ENCODE measurements at regions not wholly inside any gene's neighbourhood (a gene's known extent, or its start where the extent isn't known, plus 50 kb on each side); places are given as distances from the start of the nearest gene placed in this dataset.

GRCh38 chr5:107154593-107154992 lies 516.1 kb downstream of the EFNA5 start:
- no peak for DNase-seq (ENCODE audit: extremely low read depth in 1 of 2, low read depth in 1 of 2)

GRCh38 chr5:107153283-107153682 lies 517.5 kb downstream of the EFNA5 start:
- no peak for DNase-seq (ENCODE audit: extremely low read depth in 1 of 2, low read depth in 1 of 2)

DNA sequence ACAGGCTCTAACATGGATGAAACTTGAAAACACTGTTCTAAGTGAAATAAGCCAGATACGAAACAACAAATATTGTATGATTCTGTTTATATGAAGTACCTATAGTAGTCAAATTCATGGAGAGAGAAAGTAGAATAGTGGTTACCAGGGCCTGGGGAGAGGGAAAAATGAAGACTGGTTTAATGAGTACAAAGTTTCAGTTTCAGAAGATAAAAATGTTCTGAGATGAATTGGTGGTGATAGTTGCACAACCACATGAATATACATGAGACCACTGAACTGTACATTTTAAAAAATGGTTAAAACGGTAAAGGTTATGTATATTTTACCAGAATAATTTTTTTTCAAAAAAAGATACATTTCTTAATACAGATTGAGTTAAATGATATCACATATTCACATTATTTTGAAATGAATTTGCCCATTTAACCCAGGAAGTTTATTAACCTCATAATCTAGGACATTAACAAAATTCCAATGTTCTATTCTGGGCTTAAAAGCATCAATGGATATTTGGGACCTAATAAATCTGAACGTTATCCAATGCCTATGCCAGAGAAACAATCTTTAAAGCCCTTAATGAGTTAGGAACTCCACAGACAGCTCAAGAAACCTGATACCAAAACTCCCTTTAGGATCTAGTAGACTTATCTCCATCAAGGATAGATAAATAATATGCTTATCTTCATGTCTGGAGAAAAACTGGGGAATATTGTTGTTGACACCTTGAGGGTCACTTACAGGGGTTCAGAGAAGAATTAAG lies 521.3 kb downstream of the EFNA5 start:
- DNase-seq (ENCODE audit: extremely low read depth in 1 of 2, low read depth in 1 of 2): no peak

GRCh38 chr5:107147589-107147988 lies 523.1 kb downstream of the EFNA5 start:
- no peak for DNase-seq (ENCODE audit: extremely low read depth in 1 of 2, low read depth in 1 of 2)

- DNase-seq (ENCODE audit: extremely low read depth in 1 of 2, low read depth in 1 of 2): no peak
These were observed 523.8 kb downstream of the EFNA5 start for GRCh38 chr5:107146901-107147300.

GRCh38 chr5:107135391-107135790 lies 535.3 kb downstream of the EFNA5 start:
- no peak for DNase-seq (ENCODE audit: extremely low read depth in 1 of 2, low read depth in 1 of 2)

DNA sequence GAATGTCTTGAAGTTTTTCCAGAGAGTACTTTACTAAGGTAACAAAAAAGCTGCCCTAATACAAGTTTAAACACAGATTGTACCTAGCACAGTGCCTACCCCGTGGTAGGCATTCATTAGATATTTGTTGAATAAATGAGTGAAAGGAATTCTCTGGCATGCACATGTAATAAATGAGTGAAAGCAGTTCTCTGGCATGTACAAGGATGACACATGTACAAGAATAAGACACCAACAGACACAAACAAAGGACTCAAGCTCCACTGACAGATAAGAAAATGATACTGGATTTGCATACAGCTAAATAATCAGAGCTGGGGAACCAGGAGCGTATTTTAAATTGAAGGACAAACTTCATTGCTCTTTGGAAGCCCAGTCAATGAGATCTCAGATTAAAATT lies 535.8 kb downstream of the EFNA5 start:
- DNase-seq (ENCODE audit: extremely low read depth in 1 of 2, low read depth in 1 of 2): no peak

GRCh38 chr5:107129051-107129450 lies 541.7 kb downstream of the EFNA5 start:
- no peak for DNase-seq (ENCODE audit: extremely low read depth in 1 of 2, low read depth in 1 of 2)

DNA sequence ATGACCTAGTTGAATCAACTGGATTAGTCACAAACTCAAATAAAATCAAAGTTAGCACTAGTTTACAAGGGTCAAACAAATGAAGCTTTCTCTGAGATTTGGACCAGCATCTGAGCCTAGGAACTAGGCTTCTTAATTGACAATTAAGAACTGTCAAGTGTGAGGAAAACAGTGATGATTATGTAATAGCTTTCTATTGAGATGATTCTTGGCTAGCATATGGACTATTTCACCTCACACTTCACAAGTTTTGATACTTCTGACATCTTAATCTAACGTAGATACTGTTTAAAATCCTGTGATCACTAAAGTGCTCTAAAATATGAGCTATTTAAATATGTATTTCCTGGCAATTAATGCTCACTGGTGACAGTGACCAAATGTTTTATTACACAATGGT lies 542.9 kb downstream of the EFNA5 start:
- no peak for DNase-seq (ENCODE audit: extremely low read depth in 1 of 2, low read depth in 1 of 2)

DNA sequence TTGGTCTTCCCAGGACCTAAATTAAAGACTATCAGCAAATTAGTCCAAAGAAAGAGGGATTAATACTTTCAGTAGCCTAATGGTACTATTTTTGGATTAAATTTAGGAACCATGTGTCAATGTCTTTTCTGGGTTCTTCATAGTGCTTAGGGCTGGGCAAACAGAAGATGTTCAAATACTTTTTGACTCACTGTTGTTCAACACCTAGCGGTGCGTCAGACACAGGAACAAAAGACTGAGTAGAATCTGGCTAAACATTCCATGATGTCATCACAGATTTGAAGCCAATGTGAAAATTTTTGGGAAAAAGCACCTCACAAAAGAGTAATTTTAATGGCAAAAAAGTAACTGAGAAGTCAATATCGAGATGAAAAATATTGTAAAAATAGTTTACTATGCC lies 544.4 kb downstream of the EFNA5 start:
- no peak for DNase-seq (ENCODE audit: extremely low read depth in 1 of 2, low read depth in 1 of 2)

- DNase-seq (ENCODE audit: extremely low read depth in 1 of 2, low read depth in 1 of 2): no peak
These were observed 546.4 kb downstream of the EFNA5 start for GRCh38 chr5:107124376-107124775.

DNA sequence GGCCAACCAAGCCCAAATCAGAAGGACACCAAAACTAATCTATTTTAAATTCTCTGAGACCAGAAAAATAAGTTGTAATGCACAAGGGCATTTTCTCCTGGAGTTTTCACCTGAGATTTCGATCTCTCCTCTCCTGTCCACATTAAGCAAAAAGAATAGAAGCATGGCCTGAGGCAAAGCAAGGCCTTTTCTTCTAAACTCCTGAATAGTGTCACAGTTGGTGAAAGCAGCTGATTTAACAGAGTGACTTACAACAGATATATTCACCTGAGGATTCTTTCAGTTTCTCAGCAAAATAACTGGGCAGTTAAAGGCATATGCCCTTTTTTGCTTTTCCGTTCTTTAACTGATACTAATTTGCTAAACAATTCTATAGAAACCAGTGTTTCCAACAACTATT lies 547.7 kb downstream of the EFNA5 start:
- no peak for DNase-seq (ENCODE audit: extremely low read depth in 1 of 2, low read depth in 1 of 2)

GRCh38 chr5:107121793-107122519 lies 548.8 kb downstream of the EFNA5 start:
- no peak for DNase-seq (ENCODE audit: extremely low read depth in 1 of 2, low read depth in 1 of 2)

DNA sequence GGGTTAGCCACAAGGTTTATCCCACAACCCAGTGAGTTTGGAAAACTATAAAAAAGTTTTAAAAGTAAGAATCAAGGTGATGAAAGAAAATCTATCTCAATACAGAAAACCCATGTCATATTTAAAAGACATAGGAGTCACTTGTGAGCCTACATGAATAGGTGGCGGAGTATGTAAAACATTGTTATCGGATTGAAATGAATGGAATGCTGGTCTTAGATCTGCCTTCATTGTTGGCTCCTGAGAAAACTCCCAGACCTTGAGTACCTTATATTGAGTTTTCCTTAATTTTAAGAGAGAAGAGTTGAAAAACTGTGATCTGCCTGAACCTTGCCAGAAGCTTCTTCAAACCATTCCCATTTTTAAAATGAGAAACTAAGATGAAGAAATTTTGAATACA lies 551.1 kb downstream of the EFNA5 start:
- DNase-seq (ENCODE audit: extremely low read depth in 1 of 2, low read depth in 1 of 2): no peak

DNA sequence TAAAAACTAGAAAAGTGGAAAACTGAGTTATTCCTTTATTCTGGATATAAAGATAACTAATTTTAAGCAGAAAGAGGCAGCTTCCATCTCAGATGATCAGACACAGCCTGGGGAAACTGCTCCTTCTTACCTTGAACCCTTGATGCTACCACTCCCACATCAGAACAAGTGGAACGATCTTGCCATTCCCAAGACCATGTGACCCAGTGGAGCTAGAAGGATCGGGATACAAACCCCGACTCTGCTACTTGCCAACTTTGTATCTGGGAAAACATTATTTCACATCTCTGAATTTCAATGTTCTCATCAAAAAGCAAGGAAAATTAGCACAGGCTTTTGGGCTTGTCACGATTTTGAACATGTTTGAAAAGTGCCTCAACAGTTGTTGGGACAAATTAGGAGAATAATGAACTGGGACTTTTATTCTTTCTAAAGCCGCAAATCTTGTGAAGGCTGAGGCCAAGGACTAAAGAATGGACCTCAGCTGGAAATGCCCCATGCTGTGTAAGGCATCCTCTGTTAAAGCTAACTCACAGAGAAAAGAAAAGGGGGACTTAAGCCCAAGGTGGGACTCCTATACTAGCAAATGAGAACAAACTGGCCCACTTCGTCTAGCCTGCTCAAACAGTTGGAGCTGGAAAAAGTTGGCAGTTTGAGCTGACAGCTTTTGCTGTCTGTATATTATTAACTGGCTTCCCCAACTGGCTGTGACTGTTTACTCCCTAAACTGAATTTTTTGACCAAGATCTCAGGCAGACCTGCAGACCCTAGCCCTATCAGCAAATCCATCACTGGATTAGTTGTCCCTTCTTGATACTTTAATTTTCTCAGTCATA lies 552.3 kb downstream of the EFNA5 start:
- no peak for DNase-seq (ENCODE audit: extremely low read depth in 1 of 2, low read depth in 1 of 2)

DNA sequence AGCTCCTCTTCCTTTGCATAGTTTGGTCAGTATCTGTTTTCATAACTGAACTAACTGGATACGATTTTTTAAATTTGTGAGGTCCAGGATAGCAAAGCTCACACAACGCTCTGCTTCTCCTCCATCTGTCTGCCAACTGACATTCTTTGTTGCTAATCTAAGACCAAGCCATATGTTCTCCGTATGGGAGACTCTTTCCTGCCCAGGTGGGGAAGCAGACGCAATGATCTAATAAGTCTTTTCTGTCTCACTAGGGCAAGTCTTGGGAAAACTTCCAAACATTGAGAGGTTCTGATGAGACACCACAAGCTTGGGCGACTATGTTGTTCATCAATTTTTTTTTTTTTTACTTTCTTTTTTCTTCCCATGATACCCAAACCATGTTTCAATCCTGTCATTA lies 558.5 kb downstream of the EFNA5 start:
- no peak for DNase-seq (ENCODE audit: extremely low read depth in 1 of 2, low read depth in 1 of 2)

DNA sequence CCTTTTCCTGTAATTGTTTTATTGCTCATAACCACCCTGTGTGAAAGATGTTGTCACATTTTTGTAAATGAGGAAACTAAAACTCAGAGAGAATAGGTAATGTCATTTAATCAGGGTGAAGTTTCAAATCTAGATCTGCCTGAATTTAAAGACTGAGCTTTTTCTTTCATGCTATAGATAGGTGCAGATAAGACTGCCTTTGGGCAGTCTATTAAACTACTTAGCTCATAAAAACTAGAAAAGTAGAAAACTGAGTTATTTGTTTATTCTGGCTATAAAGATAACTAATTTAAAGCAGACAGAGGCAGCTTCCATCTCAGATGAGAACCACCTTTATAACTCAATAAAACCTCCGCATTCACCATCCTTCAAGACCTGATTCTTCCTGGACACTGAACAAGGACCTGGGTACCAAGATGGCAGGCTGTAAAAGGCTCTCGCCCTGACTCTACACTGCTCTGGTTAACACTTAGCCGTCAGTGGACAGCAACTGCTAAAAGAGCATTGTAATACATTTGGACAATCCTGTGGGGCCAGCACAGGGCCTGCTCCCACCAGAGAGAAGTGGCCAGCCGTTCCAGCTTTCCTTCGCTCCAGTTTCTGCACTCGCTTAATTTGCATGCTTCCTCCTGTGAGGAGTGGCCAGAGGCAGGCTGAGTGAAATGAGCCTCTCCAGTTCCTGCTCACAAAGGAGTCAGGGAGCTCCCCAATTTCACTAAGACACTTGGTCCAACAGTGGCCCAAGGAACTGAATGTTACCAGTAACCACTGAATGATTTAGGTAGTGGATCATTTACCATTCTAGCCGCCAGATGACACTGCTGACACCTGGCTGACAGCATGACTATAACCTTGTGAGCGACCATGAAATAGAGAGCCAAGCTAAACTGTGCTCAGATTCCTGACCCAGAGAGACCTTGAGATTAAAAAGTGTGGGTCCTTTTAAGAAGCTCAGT lies 566.4 kb downstream of the EFNA5 start:
- DNase-seq (ENCODE audit: extremely low read depth in 1 of 2, low read depth in 1 of 2): no peak

DNA sequence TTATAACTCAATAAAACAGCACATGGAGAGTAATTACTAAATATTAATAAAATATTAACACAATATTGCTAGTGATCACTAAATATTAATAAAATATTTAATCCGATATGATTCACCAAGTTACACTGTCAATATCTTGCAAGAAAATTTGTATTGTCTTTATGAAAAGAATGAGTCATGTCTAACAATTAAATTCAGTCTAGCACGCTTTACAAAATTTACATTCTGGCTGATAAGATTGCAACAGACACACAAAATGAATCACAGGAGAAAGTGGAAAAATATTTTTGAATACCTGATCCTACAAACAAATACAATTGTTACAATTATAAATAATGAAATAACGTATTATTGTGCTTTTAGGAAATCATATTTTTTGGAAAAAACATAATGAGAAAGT lies 567.2 kb downstream of the EFNA5 start:
- DNase-seq (ENCODE audit: extremely low read depth in 1 of 2, low read depth in 1 of 2): no peak

DNA sequence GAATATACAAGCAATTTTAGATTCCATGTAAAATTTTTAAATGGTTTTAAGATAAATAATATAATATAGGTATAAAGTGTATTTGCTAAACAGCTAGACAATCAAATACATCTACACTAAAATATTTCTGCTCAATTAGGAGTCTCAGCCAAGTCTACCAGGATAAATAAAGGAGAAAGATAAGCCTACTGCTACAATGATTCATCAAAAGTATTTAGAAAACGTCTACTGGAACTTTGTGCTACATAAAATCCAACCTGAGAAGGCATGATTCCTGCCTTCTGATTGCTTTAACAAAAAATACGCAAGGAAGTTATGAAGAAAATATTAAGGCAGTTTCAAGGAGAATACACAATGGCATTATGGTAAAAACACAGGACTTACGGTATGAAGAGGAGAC lies 570.6 kb downstream of the EFNA5 start:
- no peak for DNase-seq (ENCODE audit: extremely low read depth in 1 of 2, low read depth in 1 of 2)

DNA sequence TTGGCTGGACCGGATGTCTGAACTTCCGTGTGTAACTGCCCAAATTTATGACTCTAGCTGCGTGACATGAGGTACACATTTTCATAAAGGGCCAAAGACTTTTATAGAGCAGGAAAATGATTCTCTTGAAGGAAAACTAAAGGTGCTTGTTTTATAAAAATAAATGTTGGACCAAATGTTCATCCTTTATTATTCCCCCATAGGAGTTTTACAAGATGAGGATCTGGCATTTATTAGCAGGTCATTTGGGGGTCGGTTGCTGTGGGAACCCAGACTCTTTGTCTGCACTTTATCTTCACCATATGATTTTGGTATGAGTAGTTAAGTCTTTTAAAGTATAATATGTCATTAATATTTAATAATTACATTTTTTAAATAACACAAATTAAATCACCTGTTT lies 571.2 kb downstream of the EFNA5 start:
- no peak for DNase-seq (ENCODE audit: extremely low read depth in 1 of 2, low read depth in 1 of 2)

DNA sequence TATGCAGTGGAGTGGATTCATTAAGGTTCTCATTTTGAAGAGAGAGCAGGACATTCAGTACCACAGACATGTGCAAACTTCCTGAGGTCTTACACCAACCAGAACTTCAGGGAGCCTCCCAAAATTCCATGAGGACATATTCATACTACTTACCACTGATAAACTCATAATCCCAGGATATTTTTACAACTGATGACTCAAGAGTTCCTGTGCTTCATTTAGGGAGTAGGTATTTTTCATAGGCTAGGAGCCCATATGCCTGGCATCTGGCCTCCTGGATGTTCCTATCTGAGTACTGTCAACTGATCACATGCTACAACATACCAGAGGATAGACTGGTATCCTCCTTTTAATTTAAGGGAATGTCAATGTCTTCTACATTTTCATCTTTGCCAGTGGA lies 578.0 kb downstream of the EFNA5 start:
- DNase-seq (ENCODE audit: extremely low read depth in 1 of 2, low read depth in 1 of 2): no peak
